DOHH2 (cell line): ENCODE measurements at regions not wholly inside any gene's neighbourhood (a gene's known extent, or its start where the extent isn't known, plus 50 kb on each side); places are given as distances from the start of the nearest gene placed in this dataset.

Experiments
- CTCF ChIP-seq: fragments of 200-600 bp; sonication (generic); IDR thresholded peaks from one replicate; pipeline ENCODE4 v1.5.1; 2014; ENCODE audit warnings: antibody characterized with exemption, mild to moderate bottlenecking, low read depth, low read length; ENCODE audit not compliant: poor library complexity, severe bottlenecking
- EZH2phosphoT487 ChIP-seq: fragments of 200-600 bp; sonication (generic); IDR thresholded peaks from 2 replicates; pipeline ENCODE4 v1.6.1; 2017; ENCODE audit warnings: borderline replicate concordance, mild to moderate bottlenecking, antibody characterized with exemption, low read length, moderate library complexity, mixed read lengths

- TF ChIP-seq CTCF (no peak), EZH2phosphoT487 (no peak)
Measured at GRCh38 chr12:107450541-107450940, 235.1 kb upstream of the PWP1 start.
